ENCODE measurements at regions not wholly inside any gene's neighbourhood (a gene's known extent, or its start where the extent isn't known, plus 50 kb on each side); places are given as distances from the start of the nearest gene placed in this dataset.

GRCh38 chr10:106498675-106499074 is 665.8 kb downstream of the SORCS1 start:
- TF ChIP-seq CTCF (IDR thresholded peaks at IDR 0.05), result no peak
- no peak for TF ChIP-seq ZFX (IDR thresholded peaks at IDR 0.05; ENCODE audit: borderline replicate concordance)

Data from 22Rv1 (cell line).